ENCODE measurements at regions not wholly inside any gene's neighbourhood (a gene's known extent, or its start where the extent isn't known, plus 50 kb on each side); places are given as distances from the start of the nearest gene placed in this dataset.

- TF ChIP-seq CTCF (conservative IDR thresholded peaks at IDR 0.05 in 1 of 2, IDR thresholded peaks at IDR 0.05 in 1 of 2; ENCODE audit: low read depth in 1 of 2, low read length in 2 of 2) (no peak), EZH2 (IDR thresholded peaks at IDR 0.05; ENCODE audit: low read length, missing control alignments) (no peak)
Observed at GRCh38 chr7:26487780-26488515, 196.3 kb downstream of the SNX10 start.
